ENCODE measurements at regions not wholly inside any gene's neighbourhood (a gene's known extent, or its start where the extent isn't known, plus 50 kb on each side); places are given as distances from the start of the nearest gene placed in this dataset.

- TF ChIP-seq CTCF (IDR thresholded peaks at IDR 0.05; ENCODE audit: unreplicated experiment), result no peak
- peak; percentile 66 for DNase-seq (ENCODE audit: unreplicated experiment)
- Mint-ChIP-seq H3K4me1 (ENCODE audit: insufficient read depth, unreplicated experiment) (peaks cover 16% of the 10 kb centered on the region), H3K36me3 (ENCODE audit: insufficient read depth, unreplicated experiment) (no peaks in the 10 kb centered on the region), H3K27ac (ENCODE audit: low read depth, unreplicated experiment) (peak overlapping the region; percentile 26), H3K27me3 (ENCODE audit: insufficient read depth, unreplicated experiment) (no peaks in the 10 kb centered on the region), H3K4me3 (ENCODE audit: unreplicated experiment) (no peak overlapping the region), H3K9me3 (ENCODE audit: unreplicated experiment) (peaks cover 2% of the 10 kb centered on the region)
- intact Hi-C loops (cut with micrococcal nuclease), result no loop called here
- ChIA-PET CTCF (interaction anchor here (1.9 kb wide), 1 partner anchor 9 kb away, joined by 13 read pairs; no protein-coding TSS in a partner anchor), POLR2A (no interaction called here)
- no TSS peak for BruUV-seq (replicated peaks)
Observed at GRCh38 chr4:23171976-23172375, 479.2 kb downstream of the GBA3 start.

GRCh38 chr4:23169608-23170311 is 477.0 kb downstream of the GBA3 start:
- DNase-seq (ENCODE audit: unreplicated experiment), result no peak
- no peak overlapping the region for H3K4me3 Mint-ChIP-seq (ENCODE audit: unreplicated experiment)
- intact Hi-C loops (cut with micrococcal nuclease), result no loop called here
- no peak for TF ChIP-seq CTCF (IDR thresholded peaks at IDR 0.05; ENCODE audit: unreplicated experiment)
- no peaks in the 10 kb centered on the region for H3K27me3 Mint-ChIP-seq (ENCODE audit: insufficient read depth, unreplicated experiment)
- H3K9me3 Mint-ChIP-seq (ENCODE audit: unreplicated experiment), result no peaks in the 10 kb centered on the region
- H3K4me1 Mint-ChIP-seq (ENCODE audit: insufficient read depth, unreplicated experiment), result peaks cover 22% of the 10 kb centered on the region
- ChIA-PET POLR2A (no interaction called here), CTCF (interaction anchor here (0.5 to 0.6 kb wide), 2 partner anchors 8 to 1284 kb away, joined by 3 to 4 read pairs; no protein-coding TSS in a partner anchor)
- BruUV-seq (replicated peaks), result no TSS peak
- H3K36me3 Mint-ChIP-seq (ENCODE audit: insufficient read depth, unreplicated experiment), result no peaks in the 10 kb centered on the region
- no peak overlapping the region for H3K27ac Mint-ChIP-seq (ENCODE audit: low read depth, unreplicated experiment)

- Mint-ChIP-seq H3K9me3 (ENCODE audit: unreplicated experiment) (no peaks in the 10 kb centered on the region), H3K36me3 (ENCODE audit: insufficient read depth, unreplicated experiment) (no peaks in the 10 kb centered on the region), H3K4me3 (ENCODE audit: unreplicated experiment) (no peak overlapping the region), H3K27ac (ENCODE audit: low read depth, unreplicated experiment) (no peak overlapping the region), H3K27me3 (ENCODE audit: insufficient read depth, unreplicated experiment) (no peaks in the 10 kb centered on the region), H3K4me1 (ENCODE audit: insufficient read depth, unreplicated experiment) (peaks cover 34% of the 10 kb centered on the region)
- BruUV-seq (replicated peaks), result no TSS peak
- intact Hi-C loops (cut with micrococcal nuclease), result no loop called here
- ChIA-PET CTCF (interaction anchor here (0.8 kb wide), 1 partner anchor 10 kb away, joined by 3 read pairs; no protein-coding TSS in a partner anchor), POLR2A (interaction anchor here (0.7 to 1.1 kb wide), 3 partner anchors 9 to 320 kb away, joined by 3 to 4 read pairs (median 3); no protein-coding TSS in a partner anchor)
- DNase-seq (ENCODE audit: unreplicated experiment), result peak; percentile 39
- TF ChIP-seq CTCF (IDR thresholded peaks at IDR 0.05; ENCODE audit: unreplicated experiment), result no peak
Observed at GRCh38 chr4:23166919-23167318, 474.2 kb downstream of the GBA3 start.

- Mint-ChIP-seq H3K9me3 (ENCODE audit: unreplicated experiment) (no peaks in the 10 kb centered on the region), H3K27ac (ENCODE audit: low read depth, unreplicated experiment) (no peak overlapping the region), H3K4me3 (ENCODE audit: unreplicated experiment) (no peak overlapping the region), H3K4me1 (ENCODE audit: insufficient read depth, unreplicated experiment) (peaks cover 29% of the 10 kb centered on the region), H3K27me3 (ENCODE audit: insufficient read depth, unreplicated experiment) (no peaks in the 10 kb centered on the region), H3K36me3 (ENCODE audit: insufficient read depth, unreplicated experiment) (no peaks in the 10 kb centered on the region)
- ChIA-PET POLR2A (interaction anchor here (0.7 to 1.1 kb wide), 2 partner anchors 10 to 320 kb away, joined by 3 read pairs; no protein-coding TSS in a partner anchor), CTCF (no interaction called here)
- intact Hi-C loops (cut with micrococcal nuclease), result no loop called here
- TF ChIP-seq CTCF (IDR thresholded peaks at IDR 0.05; ENCODE audit: unreplicated experiment), result no peak
- no TSS peak for BruUV-seq (replicated peaks)
- no peak for DNase-seq (ENCODE audit: unreplicated experiment)
Observed at GRCh38 chr4:23166407-23166806, 473.7 kb downstream of the GBA3 start.
